Ascending aorta (tissue), 2 donors: ENCODE measurements at regions not wholly inside any gene's neighbourhood (a gene's known extent, or its start where the extent isn't known, plus 50 kb on each side); places are given as distances from the start of the nearest gene placed in this dataset.

Source experiments
- DNase-seq, 2 donors: peaks; one replicate each; pipeline ENCODE4 v3.0.0-alpha.2; 2019; ENCODE audit warnings: low spot score in 2 of 2
- H3K27ac ChIP-seq, 2 donors: fragments of 200-600 bp; sonication (generic); one replicate each; pipeline ENCODE4 v1.5.1; 2016 to 2017; ENCODE audit warnings: mild to moderate bottlenecking in 1 of 2
- H3K27me3 ChIP-seq: fragments of 200-600 bp; sonication (generic); one replicate; pipeline ENCODE4 v1.5.1; 2017
- H3K36me3 ChIP-seq, 2 donors: fragments of 200-600 bp; sonication (generic); one replicate each; pipeline ENCODE4 v1.5.1; 2016
- H3K4me1 ChIP-seq, 2 donors: fragments of 200-600 bp; sonication (generic); one replicate each; pipeline ENCODE4 v1.5.1; 2016 to 2017; ENCODE audit warnings: mild to moderate bottlenecking in 1 of 2
- H3K4me3 ChIP-seq, 2 donors: fragments of 200-600 bp; sonication (generic); one replicate each; pipeline ENCODE4 v1.5.1; 2016 to 2017; ENCODE audit warnings: mild to moderate bottlenecking in 1 of 2
- H3K9me3 ChIP-seq, 2 donors: fragments of 200-600 bp; sonication (generic); one replicate each; pipeline ENCODE4 v1.5.1; 2016
- intact Hi-C: fragments of 100-400 bp; cut with DNase I; formaldehyde crosslinking; loops from one replicate; pipeline ENCODE4 v1.15.1; 2023
- TF ChIP-seq, protein P1 (sequence below), 3 experiments: fragments of 200-600 bp in 2 of 3; fragments of 450-650 bp in 1 of 3; sonication (generic) in 2 of 3; IDR thresholded peaks; one replicate each; pipeline ENCODE4 v1.5.1; 2016 to 2019; ENCODE audit warnings: antibody characterized with exemption in 3 of 3, mild to moderate bottlenecking in 1 of 3, moderate library complexity in 1 of 3

DNA sequence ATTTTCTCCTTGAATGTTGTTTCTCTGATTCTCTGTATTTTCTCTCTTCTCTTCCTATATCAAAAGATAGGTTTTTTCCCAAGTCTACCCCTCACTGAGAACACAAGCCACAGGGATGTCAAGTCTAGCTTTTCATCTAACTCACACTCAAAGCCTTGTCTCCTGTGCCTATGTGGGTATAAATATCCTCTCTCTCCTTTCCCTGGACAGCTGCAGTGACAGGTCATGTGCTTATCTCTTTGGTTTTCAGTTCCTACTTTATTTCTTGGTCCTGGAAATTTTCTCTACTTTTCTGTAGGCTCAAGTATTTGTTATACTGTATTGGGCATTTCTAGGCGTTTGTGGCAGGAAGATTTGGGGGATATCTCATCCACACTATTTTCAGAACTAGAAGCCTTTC, 182.4 kb upstream of the MVB12B start:
- Histone ChIP-seq H3K36me3 (no peaks in the 10 kb centered on the region), H3K4me3 (no peak overlapping the region), H3K27ac (no peak overlapping the region), H3K27me3 (no peaks in the 10 kb centered on the region), H3K9me3 (no peaks in the 10 kb centered on the region), H3K4me1 (no peaks in the 10 kb centered on the region)
- DNase-seq, result no peak
- intact Hi-C loops, result no loop called here
- TF ChIP-seq, protein P1, sequence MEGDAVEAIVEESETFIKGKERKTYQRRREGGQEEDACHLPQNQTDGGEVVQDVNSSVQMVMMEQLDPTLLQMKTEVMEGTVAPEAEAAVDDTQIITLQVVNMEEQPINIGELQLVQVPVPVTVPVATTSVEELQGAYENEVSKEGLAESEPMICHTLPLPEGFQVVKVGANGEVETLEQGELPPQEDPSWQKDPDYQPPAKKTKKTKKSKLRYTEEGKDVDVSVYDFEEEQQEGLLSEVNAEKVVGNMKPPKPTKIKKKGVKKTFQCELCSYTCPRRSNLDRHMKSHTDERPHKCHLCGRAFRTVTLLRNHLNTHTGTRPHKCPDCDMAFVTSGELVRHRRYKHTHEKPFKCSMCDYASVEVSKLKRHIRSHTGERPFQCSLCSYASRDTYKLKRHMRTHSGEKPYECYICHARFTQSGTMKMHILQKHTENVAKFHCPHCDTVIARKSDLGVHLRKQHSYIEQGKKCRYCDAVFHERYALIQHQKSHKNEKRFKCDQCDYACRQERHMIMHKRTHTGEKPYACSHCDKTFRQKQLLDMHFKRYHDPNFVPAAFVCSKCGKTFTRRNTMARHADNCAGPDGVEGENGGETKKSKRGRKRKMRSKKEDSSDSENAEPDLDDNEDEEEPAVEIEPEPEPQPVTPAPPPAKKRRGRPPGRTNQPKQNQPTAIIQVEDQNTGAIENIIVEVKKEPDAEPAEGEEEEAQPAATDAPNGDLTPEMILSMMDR (IDR thresholded peaks at IDR 0.05), result no peak

DNA sequence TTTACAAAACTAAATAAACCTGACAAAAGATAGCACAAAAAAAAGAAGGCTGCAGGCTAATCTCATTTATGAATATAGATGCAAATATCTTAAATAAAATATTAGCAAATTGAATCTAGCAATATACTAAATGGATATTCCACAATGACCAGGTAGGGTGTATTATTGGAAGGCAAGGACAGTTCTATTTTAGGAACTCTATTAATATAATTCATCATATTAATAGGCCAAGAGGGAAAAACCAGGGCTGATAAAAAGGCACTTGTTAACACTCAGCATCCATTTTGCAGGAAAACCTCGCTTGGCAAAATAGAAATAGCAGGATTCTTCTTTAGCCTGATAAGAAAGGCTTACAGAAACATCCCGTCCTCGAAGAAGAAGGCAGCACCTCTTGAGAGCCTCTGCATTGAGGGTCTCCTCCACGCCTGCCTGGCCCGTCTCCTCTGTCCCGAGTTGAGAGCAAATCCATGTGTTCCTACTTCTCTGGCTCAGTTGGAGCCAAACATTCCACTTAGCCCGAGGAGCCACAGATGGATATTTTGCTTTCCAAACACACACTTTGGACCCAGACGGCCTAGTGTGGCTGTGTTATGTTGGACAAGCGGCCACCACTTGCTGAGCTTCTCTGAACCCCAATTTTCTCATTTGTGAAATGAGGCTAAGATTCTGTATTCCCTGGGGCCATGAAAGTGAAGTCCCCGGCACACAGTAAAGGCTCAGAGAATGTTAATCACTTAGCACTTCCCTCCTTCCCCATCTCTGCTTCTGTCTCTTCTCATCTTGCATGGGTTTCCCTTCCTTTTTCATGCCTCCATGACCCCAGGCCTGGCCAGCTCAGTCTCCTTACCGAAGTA, 181.8 kb upstream of the MVB12B start:
- H3K4me3 ChIP-seq, result no peak overlapping the region
- no peaks in the 10 kb centered on the region for H3K4me1 ChIP-seq
- no peak for DNase-seq
- TF ChIP-seq, protein P1 (IDR thresholded peaks at IDR 0.05), result no peak
- H3K36me3 ChIP-seq, result no peaks in the 10 kb centered on the region
- intact Hi-C loops, result no loop called here
- H3K9me3 ChIP-seq, result no peaks in the 10 kb centered on the region
- no peak overlapping the region for H3K27ac ChIP-seq
- no peaks in the 10 kb centered on the region for H3K27me3 ChIP-seq

DNA sequence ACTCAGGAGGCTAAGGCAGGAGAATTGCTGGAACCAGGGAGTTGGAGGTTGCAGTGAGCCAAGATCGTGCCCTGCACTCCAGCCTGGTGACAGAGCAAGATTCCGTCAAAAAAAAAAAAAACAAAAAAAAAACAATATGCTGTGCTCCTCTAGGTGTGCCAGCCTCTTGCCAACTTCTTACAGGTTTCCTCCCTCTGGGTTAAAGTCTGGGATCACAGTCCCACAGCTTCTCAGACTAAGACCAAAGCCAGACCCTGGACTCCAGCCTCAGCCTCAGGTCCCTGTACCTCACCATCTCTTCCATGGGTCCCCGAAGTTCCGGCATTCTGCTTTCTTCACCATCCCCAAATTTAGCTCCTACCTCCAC, 180.8 kb upstream of the MVB12B start:
- no peak overlapping the region for H3K4me3 ChIP-seq
- intact Hi-C loops, result no loop called here
- no peaks in the 10 kb centered on the region for H3K9me3 ChIP-seq
- H3K36me3 ChIP-seq, result no peaks in the 10 kb centered on the region
- DNase-seq, result no peak
- H3K4me1 ChIP-seq, result no peaks in the 10 kb centered on the region
- TF ChIP-seq, protein P1 (IDR thresholded peaks at IDR 0.05), result no peak
- H3K27me3 ChIP-seq, result no peaks in the 10 kb centered on the region
- H3K27ac ChIP-seq, result no peak overlapping the region

DNA sequence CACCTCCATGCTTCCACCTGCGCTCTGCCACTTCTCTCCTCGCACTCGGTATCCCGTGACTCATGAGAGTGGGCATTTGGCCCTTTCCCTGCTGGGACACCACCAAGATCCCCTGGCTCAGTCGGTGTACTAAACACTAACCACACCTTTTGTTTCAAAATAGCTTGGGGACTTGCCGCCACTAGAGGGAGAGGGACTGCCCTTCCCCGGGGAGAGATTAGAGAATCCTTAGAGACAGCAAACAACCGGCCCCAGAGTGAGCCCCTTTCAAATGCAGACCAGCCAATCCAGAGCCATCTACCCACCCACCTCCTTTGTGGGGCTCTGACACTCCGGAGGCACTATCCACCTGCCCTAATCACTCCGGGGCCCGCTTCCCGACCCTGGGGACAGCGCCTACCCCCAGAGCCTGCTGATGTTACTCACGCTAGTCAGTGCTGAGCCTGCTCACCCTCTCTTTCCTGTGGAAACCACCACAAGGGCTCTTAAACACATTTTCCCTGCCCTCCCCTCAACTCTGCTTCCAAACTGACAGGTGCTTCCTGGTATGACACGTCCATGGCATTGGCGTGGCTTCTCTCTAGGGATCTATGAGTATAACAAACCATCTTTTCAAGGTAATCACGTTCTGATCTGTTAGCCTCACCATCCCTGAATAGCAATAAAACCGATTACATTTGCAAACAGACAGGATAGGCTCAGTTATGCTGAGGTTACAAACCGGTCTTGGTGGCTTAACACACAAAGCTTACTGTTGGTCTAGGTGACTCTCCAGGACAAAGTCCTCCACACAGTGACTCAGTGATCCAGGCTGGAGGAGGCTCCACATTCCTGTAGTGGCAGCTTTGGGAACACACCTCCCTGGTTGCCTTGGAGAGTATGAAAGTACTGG, 180.1 kb upstream of the MVB12B start:
- H3K4me1 ChIP-seq, result no peaks in the 10 kb centered on the region
- no peaks in the 10 kb centered on the region for H3K36me3 ChIP-seq
- intact Hi-C loops, result no loop called here
- H3K4me3 ChIP-seq, result no peak overlapping the region
- H3K27ac ChIP-seq, result no peak overlapping the region
- DNase-seq, result no peak
- no peaks in the 10 kb centered on the region for H3K9me3 ChIP-seq
- H3K27me3 ChIP-seq, result no peaks in the 10 kb centered on the region
- TF ChIP-seq, protein P1 (IDR thresholded peaks at IDR 0.05), result no peak

DNA sequence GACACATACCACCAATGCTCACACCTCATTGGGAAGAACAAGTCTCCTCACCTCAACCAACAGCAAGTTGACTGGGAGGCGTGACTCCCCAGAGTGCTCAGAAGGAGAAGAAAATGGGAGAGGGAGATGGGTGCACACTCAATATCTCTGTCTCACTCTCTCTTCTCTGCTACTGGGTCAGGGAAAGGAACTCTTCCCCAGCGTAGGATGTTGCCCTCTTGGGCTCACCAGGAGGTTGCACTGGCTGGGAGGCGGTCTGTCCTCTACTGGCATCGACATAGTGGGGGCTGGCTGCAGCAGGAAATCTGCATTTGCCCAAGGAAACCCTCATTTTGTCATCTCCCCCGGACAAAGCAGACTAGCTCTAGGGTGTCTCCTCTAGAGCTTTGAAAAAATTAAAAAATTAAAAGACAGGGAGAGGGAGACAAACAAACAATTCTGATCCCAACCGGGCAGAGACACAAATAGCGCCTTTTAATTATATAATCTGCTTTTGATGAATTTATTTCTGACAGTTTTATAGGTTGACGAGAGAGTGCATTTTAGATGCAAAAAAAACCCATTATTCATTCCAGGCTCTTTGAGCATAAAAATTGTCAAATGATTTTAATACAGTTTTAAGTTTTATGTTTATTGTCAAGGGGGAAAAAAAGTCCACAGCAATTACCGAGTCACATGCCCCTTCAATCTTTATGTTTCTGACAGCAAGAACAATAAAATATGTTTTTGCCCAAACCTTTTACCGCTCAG, 179.3 kb upstream of the MVB12B start:
- no peak for DNase-seq
- H3K27me3 ChIP-seq, result no peaks in the 10 kb centered on the region
- TF ChIP-seq, protein P1 (IDR thresholded peaks at IDR 0.05), result no peak
- no peak overlapping the region for H3K27ac ChIP-seq
- intact Hi-C loops, result no loop called here
- H3K4me3 ChIP-seq, result no peak overlapping the region
- no peaks in the 10 kb centered on the region for H3K4me1 ChIP-seq
- H3K36me3 ChIP-seq, result no peaks in the 10 kb centered on the region
- H3K9me3 ChIP-seq, result no peaks in the 10 kb centered on the region
